Thyroid gland (tissue), 4 donors: ENCODE measurements at regions not wholly inside any gene's neighbourhood (a gene's known extent, or its start where the extent isn't known, plus 50 kb on each side); places are given as distances from the start of the nearest gene placed in this dataset.

Experiments
- POLR2A ChIP-seq, 2 donors: fragments of 450-650 bp; IDR thresholded peaks; one replicate each; pipeline ENCODE4 v1.6.1; 2017; ENCODE audit warnings: antibody characterized with exemption in 2 of 2, mild to moderate bottlenecking in 2 of 2, moderate library complexity in 1 of 2
- TF ChIP-seq, protein P1 (sequence below), 6 experiments: fragments of 200-600 bp in 3 of 6; fragments of 450-650 bp in 3 of 6; sonication (generic) in 3 of 6; IDR thresholded peaks; one replicate each; pipeline ENCODE4 v1.5.1; 2016 to 2019; ENCODE audit warnings: antibody characterized with exemption in 6 of 6, mild to moderate bottlenecking in 2 of 6, inconsistent platforms in 1 of 6, moderate library complexity in 1 of 6

GRCh38 chrX:20354505-20354904 is 87.8 kb upstream of the RPS6KA3 start:
- no peak for TF ChIP-seq POLR2A (IDR thresholded peaks at IDR 0.05)
- TF ChIP-seq, protein P1, sequence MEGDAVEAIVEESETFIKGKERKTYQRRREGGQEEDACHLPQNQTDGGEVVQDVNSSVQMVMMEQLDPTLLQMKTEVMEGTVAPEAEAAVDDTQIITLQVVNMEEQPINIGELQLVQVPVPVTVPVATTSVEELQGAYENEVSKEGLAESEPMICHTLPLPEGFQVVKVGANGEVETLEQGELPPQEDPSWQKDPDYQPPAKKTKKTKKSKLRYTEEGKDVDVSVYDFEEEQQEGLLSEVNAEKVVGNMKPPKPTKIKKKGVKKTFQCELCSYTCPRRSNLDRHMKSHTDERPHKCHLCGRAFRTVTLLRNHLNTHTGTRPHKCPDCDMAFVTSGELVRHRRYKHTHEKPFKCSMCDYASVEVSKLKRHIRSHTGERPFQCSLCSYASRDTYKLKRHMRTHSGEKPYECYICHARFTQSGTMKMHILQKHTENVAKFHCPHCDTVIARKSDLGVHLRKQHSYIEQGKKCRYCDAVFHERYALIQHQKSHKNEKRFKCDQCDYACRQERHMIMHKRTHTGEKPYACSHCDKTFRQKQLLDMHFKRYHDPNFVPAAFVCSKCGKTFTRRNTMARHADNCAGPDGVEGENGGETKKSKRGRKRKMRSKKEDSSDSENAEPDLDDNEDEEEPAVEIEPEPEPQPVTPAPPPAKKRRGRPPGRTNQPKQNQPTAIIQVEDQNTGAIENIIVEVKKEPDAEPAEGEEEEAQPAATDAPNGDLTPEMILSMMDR (IDR thresholded peaks at IDR 0.05), result no peak
